Non-pigmented ciliary epithelial cell (primary cell): ENCODE measurements at regions not wholly inside any gene's neighbourhood (a gene's known extent, or its start where the extent isn't known, plus 50 kb on each side); places are given as distances from the start of the nearest gene placed in this dataset.

ENCODE experiments used
- DNase-seq: peaks from one replicate; pipeline ENCODE4 v3.0.0-alpha.2; 2010; ENCODE audit warnings: low read depth

GRCh38 chr13:39159846-39160370 lies 121.7 kb downstream of the NHLRC3 start:
- no peak for DNase-seq

GRCh38 chr13:39167018-39167417 lies 128.8 kb downstream of the NHLRC3 start:
- DNase-seq, result no peak

GRCh38 chr13:39170711-39171110 lies 132.5 kb downstream of the NHLRC3 start:
- no peak for DNase-seq

GRCh38 chr13:39185326-39185725 lies 147.1 kb downstream of the NHLRC3 start:
- DNase-seq, result no peak

- no peak for DNase-seq
These were observed 148.1 kb downstream of the NHLRC3 start for GRCh38 chr13:39186205-39186875.

GRCh38 chr13:39189778-39190177 lies 151.5 kb downstream of the NHLRC3 start:
- DNase-seq, result no peak

- no peak for DNase-seq
These were observed 158.8 kb downstream of the NHLRC3 start for GRCh38 chr13:39196965-39197646.

GRCh38 chr13:39197647-39198007 lies 159.4 kb downstream of the NHLRC3 start:
- no peak for DNase-seq

GRCh38 chr13:39200249-39200910 lies 162.1 kb downstream of the NHLRC3 start:
- DNase-seq, result no peak

GRCh38 chr13:39201180-39201579 lies 162.9 kb downstream of the NHLRC3 start:
- DNase-seq, result no peak

- DNase-seq, result no peak
These were observed 164.5 kb downstream of the NHLRC3 start for GRCh38 chr13:39202746-39203145.

- no peak for DNase-seq
These were observed 170.4 kb downstream of the NHLRC3 start for GRCh38 chr13:39208636-39209035.

- DNase-seq, result no peak
These were observed 171.7 kb downstream of the NHLRC3 start for GRCh38 chr13:39209731-39210531.

GRCh38 chr13:39210961-39211534 lies 172.8 kb downstream of the NHLRC3 start:
- DNase-seq, result no peak

GRCh38 chr13:39215971-39216370 lies 177.7 kb downstream of the NHLRC3 start:
- DNase-seq, result no peak

- no peak for DNase-seq
These were observed 179.2 kb downstream of the NHLRC3 start for GRCh38 chr13:39217471-39217870.

GRCh38 chr13:39224671-39225240 lies 186.5 kb downstream of the NHLRC3 start:
- no peak for DNase-seq

- no peak for DNase-seq
These were observed 187.6 kb downstream of the NHLRC3 start for GRCh38 chr13:39225860-39226259.

GRCh38 chr13:39226359-39226758 lies 188.1 kb downstream of the NHLRC3 start:
- no peak for DNase-seq

GRCh38 chr13:39232401-39232980 lies 194.2 kb downstream of the NHLRC3 start:
- no peak for DNase-seq

GRCh38 chr13:39232999-39233398 lies 194.7 kb downstream of the NHLRC3 start:
- DNase-seq, result no peak
